Suppressor macrophage treated with lipopolysaccharide for 1 hour (primary cell): ENCODE measurements at regions not wholly inside any gene's neighbourhood (a gene's known extent, or its start where the extent isn't known, plus 50 kb on each side); places are given as distances from the start of the nearest gene placed in this dataset.
"Not testable (repeated sequence)": the region's sequence is repeated elsewhere in the genome, so short reads cannot be mapped to it uniquely, and the experiment has no call there.

Experiments used
- DNase-seq, 3 donors: peaks; one replicate each; pipeline ENCODE4 v3.0.0-alpha.2; 2020 to 2022

- DNase-seq: no peak
Measured at GRCh38 chr1:181172082-181172481, 83.6 kb downstream of the IER5 start.

- no peak for DNase-seq
Measured at GRCh38 chr1:181173761-181174447, 85.4 kb downstream of the IER5 start.

- no peak for DNase-seq
Measured at GRCh38 chr1:181174861-181175260, 86.4 kb downstream of the IER5 start.

- DNase-seq: no peak
Measured at GRCh38 chr1:181175356-181175910, 86.9 kb downstream of the IER5 start.

- no peak for DNase-seq
Measured at GRCh38 chr1:181175955-181176354, 87.5 kb downstream of the IER5 start.

GRCh38 chr1:181178241-181178879, 89.9 kb downstream of the IER5 start:
- DNase-seq: no peak

- DNase-seq: no peak
Measured at GRCh38 chr1:181179279-181179986, 90.9 kb downstream of the IER5 start.

GRCh38 chr1:181179987-181180365, 91.5 kb downstream of the IER5 start:
- DNase-seq: peak; percentile 52 to 61 (median 57)

- DNase-seq: peak in 1 of 3 donors; percentile 3
Measured at GRCh38 chr1:181180407-181181031, 92.0 kb downstream of the IER5 start.

- no peak for DNase-seq
Measured at GRCh38 chr1:181181792-181182585, 93.5 kb downstream of the IER5 start.

GRCh38 chr1:181184621-181185020, 96.1 kb downstream of the IER5 start:
- no peak for DNase-seq

- DNase-seq: no peak
Measured at GRCh38 chr1:181185461-181185860, 97.0 kb downstream of the IER5 start.

- not testable (repeated sequence) for DNase-seq
Measured at GRCh38 chr1:181186133-181186532, 97.6 kb downstream of the IER5 start.

- no peak for DNase-seq
Measured at GRCh38 chr1:181187337-181188126, 99.0 kb downstream of the IER5 start.

- no peak for DNase-seq
Measured at GRCh38 chr1:181189245-181189644, 100.7 kb downstream of the IER5 start.

GRCh38 chr1:181189691-181190363, 101.3 kb downstream of the IER5 start:
- DNase-seq: peak; percentile 65 to 82 (median 76)

GRCh38 chr1:181190364-181191035, 102.0 kb downstream of the IER5 start:
- DNase-seq: no peak

- DNase-seq: no peak
Measured at GRCh38 chr1:181191494-181192040, 103.1 kb downstream of the IER5 start.

GRCh38 chr1:181192316-181192715, 103.8 kb downstream of the IER5 start:
- no peak for DNase-seq

GRCh38 chr1:181202986-181203555, 114.6 kb downstream of the IER5 start:
- DNase-seq: no peak
